Transverse colon (tissue), 4 donors: ENCODE measurements at regions not wholly inside any gene's neighbourhood (a gene's known extent, or its start where the extent isn't known, plus 50 kb on each side); places are given as distances from the start of the nearest gene placed in this dataset.

Experiments used
- DNase-seq: peaks from one replicate; pipeline ENCODE4 v3.0.0-alpha.2; 2019
- H3K27ac ChIP-seq, 4 donors: fragments of 200-600 bp; sonication (generic); 2 replicates each; pipeline ENCODE4 v1.5.1; 2016 to 2018; ENCODE audit warnings: inconsistent platforms in 4 of 4
- H3K27me3 ChIP-seq: fragments of 200-600 bp; sonication (generic); 2 replicates; pipeline ENCODE4 v1.5.1; 2017; ENCODE audit warnings: inconsistent platforms
- H3K36me3 ChIP-seq, 4 donors: fragments of 200-600 bp; sonication (generic); 2 replicates each; pipeline ENCODE4 v1.5.1; 2017 to 2019; ENCODE audit warnings: inconsistent platforms in 4 of 4
- H3K4me1 ChIP-seq, 4 donors: fragments of 200-600 bp; sonication (generic); 2 replicates each; pipeline ENCODE4 v1.5.1; 2017 to 2020; ENCODE audit warnings: inconsistent platforms in 4 of 4
- H3K4me3 ChIP-seq, 4 donors: fragments of 200-600 bp; sonication (generic); 1 replicate in 1 of 4; 2 replicates in 3 of 4; pipeline versions ENCODE4 v1.5.1 to v1.6.1; 2017 to 2019; ENCODE audit warnings: inconsistent platforms in 4 of 4
- H3K9me3 ChIP-seq, 2 donors: fragments of 200-600 bp; sonication (generic); 2 replicates each; pipeline ENCODE4 v1.5.1; 2017 to 2019; ENCODE audit warnings: inconsistent platforms in 2 of 2
- CTCF ChIP-seq, 5 experiments: fragments of 200-600 bp in 3 of 5; fragments of 450-650 bp in 2 of 5; sonication (generic) in 3 of 5; IDR thresholded peaks; 1 replicate in 2 of 5; 2 replicates in 3 of 5; pipeline ENCODE4 v1.5.1; 2016 to 2017; ENCODE audit warnings: antibody characterized with exemption in 5 of 5, inconsistent platforms in 3 of 5, mild to moderate bottlenecking in 2 of 5, moderate library complexity in 1 of 5
- EP300 ChIP-seq: sonication (generic); formaldehyde crosslinking; IDR thresholded peaks from one replicate; pipeline ENCODE4 v1.6.1; 2017; ENCODE audit warnings: antibody characterized with exemption, low read depth
- POLR2A ChIP-seq: fragments of 450-650 bp; IDR thresholded peaks from one replicate; pipeline ENCODE4 v1.6.1; 2016; ENCODE audit warnings: antibody characterized with exemption, mild to moderate bottlenecking, moderate library complexity
- POLR2AphosphoS5 ChIP-seq, 3 donors: sonication (generic); formaldehyde crosslinking; IDR thresholded peaks; one replicate each; pipeline ENCODE4 v1.6.1; 2016; ENCODE audit warnings: antibody characterized with exemption in 3 of 3
- WGBS, 2 donors: methylation state at CpG; one replicate each; pipeline ENCODE4 v1.1.5; 2018; ENCODE audit warnings: low coverage in 1 of 2; 5-methylcytosine and 5-hydroxymethylcytosine counted together
- in situ Hi-C, 4 donors: fragments of 200-750 bp; cut with MboI; loops; one replicate each; pipeline versions ENCODE4 v1.15.0 to v1.15.1; 2017; ENCODE audit warnings: low sequenced_read_pairs in 3 of 4, low pct_ligation_motif_present in 1 of 4, low pct_unique_long_range_greater_than_20kb in 1 of 4
- intact Hi-C: fragments of 100-400 bp; cut with DNase I; formaldehyde crosslinking; loops from one replicate; pipeline ENCODE4 v1.15.1; 2023; ENCODE audit warnings: low total_unique reads

GRCh38 chr4:157854819-157855218 is 318.0 kb downstream of the GASK1B start:
- Histone ChIP-seq H3K4me1 (no peaks in the 10 kb centered on the region), H3K27ac (no peak overlapping the region), H3K36me3 (no peaks in the 10 kb centered on the region), H3K9me3 (no peaks in the 10 kb centered on the region), H3K27me3 (no peaks in the 10 kb centered on the region), H3K4me3 (no peak overlapping the region)
- no peak for TF ChIP-seq EP300
- TF ChIP-seq CTCF (IDR thresholded peaks at IDR 0.05): no peak
- no peak for TF ChIP-seq POLR2AphosphoS5 (IDR thresholded peaks at IDR 0.05)
- TF ChIP-seq POLR2A: no peak
- in situ Hi-C loops (no loop called here), intact Hi-C loops (no loop called here)
- WGBS, 2 donors: 86 to 89% methylated on average over 5 of the region's 5 CpGs
- DNase-seq: no peak

- in situ Hi-C loops (no loop called here), intact Hi-C loops (no loop called here)
- Histone ChIP-seq H3K27me3 (no peaks in the 10 kb centered on the region), H3K27ac (no peak overlapping the region), H3K4me1 (peaks cover 6 to 14% (median 9%) of the 10 kb centered on the region in 4 donors), H3K4me3 (no peak overlapping the region), H3K9me3 (no peaks in the 10 kb centered on the region), H3K36me3 (no peaks in the 10 kb centered on the region)
- DNase-seq: no peak
- TF ChIP-seq POLR2A (no peak), CTCF (IDR thresholded peaks at IDR 0.05) (no peak), POLR2AphosphoS5 (IDR thresholded peaks at IDR 0.05) (no peak), EP300 (no peak)
Observed at GRCh38 chr4:157840648-157841047, 332.2 kb downstream of the GASK1B start.

GRCh38 chr4:157840034-157840433 is 332.8 kb downstream of the GASK1B start:
- H3K9me3 ChIP-seq: no peaks in the 10 kb centered on the region
- peaks cover 6 to 14% (median 9%) of the 10 kb centered on the region in 4 donors for H3K4me1 ChIP-seq
- no peaks in the 10 kb centered on the region for H3K27me3 ChIP-seq
- in situ Hi-C loops: no loop called here
- TF ChIP-seq EP300 (no peak), POLR2AphosphoS5 (IDR thresholded peaks at IDR 0.05) (no peak), POLR2A (no peak), CTCF (IDR thresholded peaks at IDR 0.05) (no peak)
- 79% methylated on average over 1 of the region's 1 CpG; no CpG with 5 or more reads in 1 of the 2 donors for WGBS, 2 donors
- H3K36me3 ChIP-seq: no peaks in the 10 kb centered on the region
- no peak overlapping the region for H3K4me3 ChIP-seq
- intact Hi-C loops: no loop called here
- DNase-seq: no peak
- H3K27ac ChIP-seq: no peak overlapping the region

GRCh38 chr4:157838366-157838765 is 334.5 kb downstream of the GASK1B start:
- no peak for TF ChIP-seq CTCF (IDR thresholded peaks at IDR 0.05)
- TF ChIP-seq POLR2A: no peak
- TF ChIP-seq POLR2AphosphoS5 (IDR thresholded peaks at IDR 0.05): no peak
- no peak for TF ChIP-seq EP300
- Histone ChIP-seq H3K36me3 (no peaks in the 10 kb centered on the region), H3K9me3 (no peaks in the 10 kb centered on the region), H3K4me1 (peaks cover 6 to 14% (median 9%) of the 10 kb centered on the region in 4 donors), H3K27me3 (no peaks in the 10 kb centered on the region), H3K27ac (no peak overlapping the region), H3K4me3 (no peak overlapping the region)
- intact Hi-C loops (no loop called here), in situ Hi-C loops (no loop called here)
- WGBS, 2 donors: 29 to 42% methylated on average over 2 of the region's 2 CpGs
- DNase-seq: no peak
